ENCODE measurements at regions not wholly inside any gene's neighbourhood (a gene's known extent, or its start where the extent isn't known, plus 50 kb on each side); places are given as distances from the start of the nearest gene placed in this dataset.

DNA sequence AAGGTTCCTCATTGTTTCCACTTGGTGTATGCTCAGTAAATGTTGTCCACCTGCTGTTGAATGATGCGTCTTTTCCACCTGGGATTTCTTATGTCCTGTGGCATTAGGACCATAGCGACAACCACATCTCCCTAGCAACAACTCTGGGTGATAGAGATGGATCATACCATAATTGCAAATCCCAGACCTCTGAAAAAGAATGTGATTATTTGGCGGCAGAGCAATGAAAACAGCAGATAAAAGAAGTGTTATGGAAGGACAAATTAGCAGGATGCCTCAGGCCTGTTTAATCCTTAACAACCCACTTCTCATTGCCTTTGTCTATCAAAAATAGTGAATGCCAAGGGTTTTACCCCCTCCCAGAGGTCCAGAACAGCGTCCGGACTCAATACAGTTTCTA, 278.9 kb downstream of the TSN start:
- TF ChIP-seq, protein P1, sequence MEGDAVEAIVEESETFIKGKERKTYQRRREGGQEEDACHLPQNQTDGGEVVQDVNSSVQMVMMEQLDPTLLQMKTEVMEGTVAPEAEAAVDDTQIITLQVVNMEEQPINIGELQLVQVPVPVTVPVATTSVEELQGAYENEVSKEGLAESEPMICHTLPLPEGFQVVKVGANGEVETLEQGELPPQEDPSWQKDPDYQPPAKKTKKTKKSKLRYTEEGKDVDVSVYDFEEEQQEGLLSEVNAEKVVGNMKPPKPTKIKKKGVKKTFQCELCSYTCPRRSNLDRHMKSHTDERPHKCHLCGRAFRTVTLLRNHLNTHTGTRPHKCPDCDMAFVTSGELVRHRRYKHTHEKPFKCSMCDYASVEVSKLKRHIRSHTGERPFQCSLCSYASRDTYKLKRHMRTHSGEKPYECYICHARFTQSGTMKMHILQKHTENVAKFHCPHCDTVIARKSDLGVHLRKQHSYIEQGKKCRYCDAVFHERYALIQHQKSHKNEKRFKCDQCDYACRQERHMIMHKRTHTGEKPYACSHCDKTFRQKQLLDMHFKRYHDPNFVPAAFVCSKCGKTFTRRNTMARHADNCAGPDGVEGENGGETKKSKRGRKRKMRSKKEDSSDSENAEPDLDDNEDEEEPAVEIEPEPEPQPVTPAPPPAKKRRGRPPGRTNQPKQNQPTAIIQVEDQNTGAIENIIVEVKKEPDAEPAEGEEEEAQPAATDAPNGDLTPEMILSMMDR (IDR thresholded peaks at IDR 0.05), result no peak
- TF ChIP-seq POLR2A (IDR thresholded peaks at IDR 0.05), result no peak

All from body of pancreas (tissue), 4 donors.